ENCODE measurements at regions not wholly inside any gene's neighbourhood (a gene's known extent, or its start where the extent isn't known, plus 50 kb on each side); places are given as distances from the start of the nearest gene placed in this dataset.

- no peak for TF ChIP-seq CSRNP3 (CRISPR knock-in tag; IDR thresholded peaks at IDR 0.05)
- TF ChIP-seq CREB5 (CRISPR knock-in tag; IDR thresholded peaks at IDR 0.05; ENCODE audit: low read depth) = no peak
- no peak for TF ChIP-seq RARB (CRISPR knock-in tag; IDR thresholded peaks at IDR 0.05)
- TF ChIP-seq ZNF70 (CRISPR knock-in tag; IDR thresholded peaks at IDR 0.05) = no peak
- TF ChIP-seq PPARA (CRISPR knock-in tag; IDR thresholded peaks at IDR 0.05; ENCODE audit: borderline replicate concordance) = no peak
Measured at GRCh38 chr22:49106842-49107152, 720.9 kb downstream of the BRD1 start.

Measured in SK-N-SH treated with all-trans-retinoic acid at 6 μM for 48 hours (cell line).